Mesendoderm (in vitro differentiated cells): ENCODE measurements at regions not wholly inside any gene's neighbourhood (a gene's known extent, or its start where the extent isn't known, plus 50 kb on each side); places are given as distances from the start of the nearest gene placed in this dataset.

Experiments
- DNase-seq: peaks from one replicate; pipeline ENCODE4 v3.0.0; 2013
- H2AK5ac ChIP-seq: 2 replicates; pipeline ENCODE4 v1.6.1; 2013; ENCODE audit warnings: low read length, inconsistent platforms
- H2BK120ac ChIP-seq: 2 replicates; pipeline ENCODE4 v1.6.1; 2013; ENCODE audit warnings: low read depth, mild to moderate bottlenecking, low read length, moderate library complexity, mixed read lengths
- H2BK15ac ChIP-seq: replicated peaks from 2 replicates; pipeline ENCODE4 v1.6.1; 2013; ENCODE audit warnings: low read depth, mild to moderate bottlenecking, moderate library complexity
- H2BK5ac ChIP-seq: 2 replicates; pipeline ENCODE4 v1.6.1; 2013; ENCODE audit warnings: low read length, inconsistent platforms
- H3K18ac ChIP-seq: 2 replicates; pipeline ENCODE4 v1.6.1; 2013; ENCODE audit warnings: mild to moderate bottlenecking, low read length, mixed read lengths
- H3K23ac ChIP-seq: one replicate; pipeline ENCODE4 v1.6.1; 2013; ENCODE audit warnings: low read length
- H3K27ac ChIP-seq: 2 replicates; pipeline ENCODE4 v1.5.1; 2013; ENCODE audit warnings: low read depth, mild to moderate bottlenecking, inconsistent platforms, low read length, moderate library complexity
- H3K27me3 ChIP-seq: 2 replicates; pipeline ENCODE4 v1.6.1; 2013; ENCODE audit warnings: low read length, control low read depth, mild to moderate bottlenecking, inconsistent platforms; ENCODE audit not compliant: insufficient read depth, poor library complexity
- H3K36me3 ChIP-seq: 2 replicates; pipeline ENCODE4 v1.6.1; 2013; ENCODE audit warnings: low read length, inconsistent platforms; ENCODE audit not compliant: control insufficient read depth, insufficient read depth
- H3K4ac ChIP-seq: one replicate; pipeline ENCODE4 v1.6.1; 2013; ENCODE audit warnings: low read depth, mild to moderate bottlenecking, low read length, moderate library complexity
- H3K4me1 ChIP-seq: 2 replicates; pipeline ENCODE4 v1.6.1; 2013; ENCODE audit warnings: low read depth, low read length, inconsistent platforms; ENCODE audit not compliant: control insufficient read depth
- H3K4me2 ChIP-seq: 2 replicates; pipeline ENCODE4 v1.6.1; 2013; ENCODE audit warnings: low read length
- H3K4me3 ChIP-seq: 2 replicates; pipeline ENCODE4 v1.5.1; 2013; ENCODE audit warnings: mild to moderate bottlenecking, low read length
- H3K56ac ChIP-seq: one replicate; pipeline ENCODE4 v1.6.1; 2013; ENCODE audit warnings: low read length
- H3K79me1 ChIP-seq: 2 replicates; pipeline ENCODE4 v1.6.1; 2013; ENCODE audit warnings: low read length, inconsistent platforms
- H3K79me2 ChIP-seq: 2 replicates; pipeline ENCODE4 v1.6.1; 2013; ENCODE audit warnings: mild to moderate bottlenecking, low read length; ENCODE audit not compliant: control insufficient read depth, insufficient read depth
- H3K9ac ChIP-seq: 2 replicates; pipeline ENCODE4 v1.6.1; 2013; ENCODE audit warnings: low read length, inconsistent platforms
- H4K5ac ChIP-seq: one replicate; pipeline ENCODE4 v1.6.1; 2013; ENCODE audit warnings: low read length
- H4K8ac ChIP-seq: one replicate; pipeline ENCODE4 v1.6.1; 2013; ENCODE audit warnings: low read depth, mild to moderate bottlenecking, control low read depth, low read length, moderate library complexity
- WGBS: extraction: QIAGEN DNeasy Blood & Tissue Kit; methylation state at CpG from one replicate; pipeline ENCODE4 v1.1.7; 2013; ENCODE audit warnings: low lambda C conversion rate, missing lambda C conversion rate; ENCODE audit not compliant: insufficient coverage; ENCODE audit errors: extremely low coverage; 5-methylcytosine and 5-hydroxymethylcytosine counted together

- WGBS: no CpG with 5 or more reads among the region's 17 CpGs
- Histone ChIP-seq H2AK5ac (no peak overlapping the region), H2BK120ac (no peak overlapping the region), H3K79me1 (no peaks in the 10 kb centered on the region), H3K27ac (no peak overlapping the region), H3K4me1 (no peaks in the 10 kb centered on the region), H4K8ac (no peak overlapping the region), H3K9ac (no peak overlapping the region), H3K27me3 (no peaks in the 10 kb centered on the region), H2BK5ac (no peak overlapping the region), H3K56ac (no peak overlapping the region), H3K18ac (no peak overlapping the region), H2BK15ac (no peak overlapping the region), H3K79me2 (no peaks in the 10 kb centered on the region), H4K5ac (no peak overlapping the region), H3K4me2 (no peak overlapping the region), H3K4ac (no peak overlapping the region), H3K23ac (no peak overlapping the region), H3K36me3 (no peaks in the 10 kb centered on the region), H3K4me3 (no peak overlapping the region)
- no peak for DNase-seq
Measured at GRCh38 chr2:239457586-239458445, 57.0 kb upstream of the HDAC4 start.

GRCh38 chr2:239456940-239457339 is 56.1 kb upstream of the HDAC4 start:
- Histone ChIP-seq H2AK5ac (no peak overlapping the region), H4K8ac (no peak overlapping the region), H3K9ac (no peak overlapping the region), H3K4ac (no peak overlapping the region), H3K18ac (no peak overlapping the region), H4K5ac (no peak overlapping the region), H3K27me3 (no peaks in the 10 kb centered on the region), H3K4me3 (no peak overlapping the region), H2BK120ac (no peak overlapping the region), H3K36me3 (no peaks in the 10 kb centered on the region), H3K27ac (no peak overlapping the region), H3K23ac (no peak overlapping the region), H2BK15ac (no peak overlapping the region), H3K79me2 (no peaks in the 10 kb centered on the region), H2BK5ac (no peak overlapping the region), H3K56ac (no peak overlapping the region), H3K4me2 (no peak overlapping the region), H3K79me1 (no peaks in the 10 kb centered on the region), H3K4me1 (no peaks in the 10 kb centered on the region)
- DNase-seq: no peak
- WGBS: no CpG with 5 or more reads among the region's 5 CpGs

- Histone ChIP-seq H3K9ac (no peak overlapping the region), H2BK5ac (no peak overlapping the region), H3K4me2 (no peak overlapping the region), H2BK120ac (no peak overlapping the region), H3K18ac (no peak overlapping the region), H2BK15ac (no peak overlapping the region), H2AK5ac (no peak overlapping the region), H3K4me1 (no peaks in the 10 kb centered on the region), H3K4me3 (no peak overlapping the region), H3K79me2 (no peaks in the 10 kb centered on the region), H3K79me1 (no peaks in the 10 kb centered on the region), H3K27me3 (no peaks in the 10 kb centered on the region), H3K4ac (no peak overlapping the region), H3K56ac (no peak overlapping the region), H3K23ac (no peak overlapping the region), H4K5ac (no peak overlapping the region), H3K36me3 (no peaks in the 10 kb centered on the region), H3K27ac (no peak overlapping the region), H4K8ac (no peak overlapping the region)
- no peak for DNase-seq
- WGBS: no CpG with 5 or more reads among the region's 17 CpGs
Measured at GRCh38 chr2:239455436-239456203, 54.8 kb upstream of the HDAC4 start.

- H3K79me2 ChIP-seq: no peaks in the 10 kb centered on the region
- H2BK15ac ChIP-seq: no peak overlapping the region
- WGBS: no CpG with 5 or more reads among the region's 2 CpGs
- H3K56ac ChIP-seq: no peak overlapping the region
- H3K27ac ChIP-seq: no peak overlapping the region
- no peak overlapping the region for H3K4ac ChIP-seq
- H2AK5ac ChIP-seq: no peak overlapping the region
- H3K18ac ChIP-seq: no peak overlapping the region
- no peak overlapping the region for H3K4me2 ChIP-seq
- no peak overlapping the region for H3K9ac ChIP-seq
- H3K27me3 ChIP-seq: no peaks in the 10 kb centered on the region
- no peak overlapping the region for H2BK5ac ChIP-seq
- no peaks in the 10 kb centered on the region for H3K4me1 ChIP-seq
- DNase-seq: no peak
- no peak overlapping the region for H3K23ac ChIP-seq
- H4K8ac ChIP-seq: no peak overlapping the region
- H4K5ac ChIP-seq: no peak overlapping the region
- no peaks in the 10 kb centered on the region for H3K79me1 ChIP-seq
- no peak overlapping the region for H2BK120ac ChIP-seq
- H3K4me3 ChIP-seq: no peak overlapping the region
- no peaks in the 10 kb centered on the region for H3K36me3 ChIP-seq
Measured at GRCh38 chr2:239454507-239454906, 53.7 kb upstream of the HDAC4 start.
